HTR-8/SVneo (cell line): ENCODE measurements at regions not wholly inside any gene's neighbourhood (a gene's known extent, or its start where the extent isn't known, plus 50 kb on each side); places are given as distances from the start of the nearest gene placed in this dataset.
"Not testable (repeated sequence)": the region's sequence is repeated elsewhere in the genome, so short reads cannot be mapped to it uniquely, and the experiment has no call there.

ENCODE experiments used
- DNase-seq: peaks from one replicate; pipeline ENCODE4 v3.0.0; 2011; ENCODE audit warnings: low spot score, mixed read lengths; ENCODE audit not compliant: insufficient read length
- FAIRE-seq: peaks from 2 replicates; lab custom pipeline; 2011; peaks lifted over from hg19 to GRCh38; lab: Jason Lieb, UNC

GRCh38 chr6:80625405-80625804, 518.9 kb downstream of the BCKDHB start:
- DNase-seq (no peak), FAIRE-seq (no peak)

- no peak for FAIRE-seq
- DNase-seq = no peak
Measured at GRCh38 chr6:80623066-80623815, 516.8 kb downstream of the BCKDHB start.

GRCh38 chr6:80622641-80623040, 516.2 kb downstream of the BCKDHB start:
- DNase-seq = no peak
- no peak for FAIRE-seq

GRCh38 chr6:80618953-80619352, 512.5 kb downstream of the BCKDHB start:
- FAIRE-seq (no peak), DNase-seq (no peak)

- peak; percentile 31 for FAIRE-seq
- no peak for DNase-seq
Measured at GRCh38 chr6:80610846-80611245, 504.4 kb downstream of the BCKDHB start.

- DNase-seq = no peak
- no peak for FAIRE-seq
Measured at GRCh38 chr6:80608881-80609280, 502.4 kb downstream of the BCKDHB start.

GRCh38 chr6:80607811-80608391, 501.4 kb downstream of the BCKDHB start:
- no peak for FAIRE-seq

GRCh38 chr6:80605165-80605989, 498.9 kb downstream of the BCKDHB start:
- DNase-seq (no peak), FAIRE-seq (no peak)

More at GRCh38 chr6:80607811-80608391, 501.4 kb downstream of the BCKDHB start:
- no peak for DNase-seq

- no peak for FAIRE-seq
Measured at GRCh38 chr6:80603679-80604078, 497.2 kb downstream of the BCKDHB start.

GRCh38 chr6:80594461-80594860, 488.0 kb downstream of the BCKDHB start:
- FAIRE-seq = no peak
- no peak for DNase-seq

More at GRCh38 chr6:80603679-80604078, 497.2 kb downstream of the BCKDHB start:
- DNase-seq = no peak

- FAIRE-seq (no peak), DNase-seq (no peak)
Measured at GRCh38 chr6:80592436-80592835, 486.0 kb downstream of the BCKDHB start.

- DNase-seq (no peak), FAIRE-seq (no peak)
Measured at GRCh38 chr6:80586242-80586641, 479.8 kb downstream of the BCKDHB start.

- no peak for DNase-seq
- no peak for FAIRE-seq
Measured at GRCh38 chr6:80579391-80580023, 473.0 kb downstream of the BCKDHB start.

GRCh38 chr6:80573320-80573719, 466.8 kb downstream of the BCKDHB start:
- DNase-seq, FAIRE-seq: not testable (repeated sequence)

GRCh38 chr6:80566361-80566760, 459.9 kb downstream of the BCKDHB start:
- FAIRE-seq = no peak
- DNase-seq = no peak

GRCh38 chr6:80553071-80553740, 446.7 kb downstream of the BCKDHB start:
- no peak for FAIRE-seq
- DNase-seq = no peak

- FAIRE-seq (no peak), DNase-seq (no peak)
Measured at GRCh38 chr6:80550748-80551147, 444.3 kb downstream of the BCKDHB start.

- DNase-seq = no peak
- no peak for FAIRE-seq
Measured at GRCh38 chr6:80550281-80550680, 443.8 kb downstream of the BCKDHB start.

GRCh38 chr6:80548532-80548931, 442.1 kb downstream of the BCKDHB start:
- FAIRE-seq (no peak), DNase-seq (no peak)

- no peak for DNase-seq
Measured at GRCh38 chr6:80547827-80548226, 441.4 kb downstream of the BCKDHB start.

More at GRCh38 chr6:80547827-80548226, 441.4 kb downstream of the BCKDHB start:
- FAIRE-seq = no peak
